OCI-LY3 (cell line): ENCODE measurements at regions not wholly inside any gene's neighbourhood (a gene's known extent, or its start where the extent isn't known, plus 50 kb on each side); places are given as distances from the start of the nearest gene placed in this dataset.

ENCODE experiments used
- EZH2phosphoT487 ChIP-seq: fragments of 200-600 bp; shearing (Covaris generic); IDR thresholded peaks from 2 replicates; pipeline ENCODE4 v1.6.1; 2018; ENCODE audit warnings: antibody characterized with exemption, mixed run types, low read depth
- TF ChIP-seq, protein P1 (sequence below): fragments of 200-600, 300-600 bp; sonication (generic); IDR thresholded peaks from 2 replicates; pipeline ENCODE4 v1.5.1; 2014; ENCODE audit warnings: antibody characterized with exemption, low read length, low read depth

DNA sequence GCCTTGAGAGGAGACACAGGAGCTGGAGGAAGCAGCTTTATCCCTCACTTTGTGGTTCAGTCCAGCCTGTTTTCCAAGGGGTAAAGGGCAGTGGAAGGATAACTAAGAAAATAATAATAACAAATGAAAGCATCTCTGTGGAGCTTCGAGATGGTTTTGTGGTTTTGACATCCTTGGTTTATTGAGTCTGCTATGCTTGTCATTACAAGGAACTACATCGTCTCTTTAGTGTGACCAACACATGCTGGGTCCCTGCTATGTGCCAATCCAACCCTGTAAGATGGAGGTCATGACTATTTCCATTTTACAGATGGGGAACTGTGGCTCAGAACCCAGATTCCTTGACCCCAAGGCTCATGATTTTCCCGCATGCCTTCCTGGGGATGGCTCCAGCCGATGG lies 124.8 kb downstream of the MRM1 start:
- TF ChIP-seq, protein P1, sequence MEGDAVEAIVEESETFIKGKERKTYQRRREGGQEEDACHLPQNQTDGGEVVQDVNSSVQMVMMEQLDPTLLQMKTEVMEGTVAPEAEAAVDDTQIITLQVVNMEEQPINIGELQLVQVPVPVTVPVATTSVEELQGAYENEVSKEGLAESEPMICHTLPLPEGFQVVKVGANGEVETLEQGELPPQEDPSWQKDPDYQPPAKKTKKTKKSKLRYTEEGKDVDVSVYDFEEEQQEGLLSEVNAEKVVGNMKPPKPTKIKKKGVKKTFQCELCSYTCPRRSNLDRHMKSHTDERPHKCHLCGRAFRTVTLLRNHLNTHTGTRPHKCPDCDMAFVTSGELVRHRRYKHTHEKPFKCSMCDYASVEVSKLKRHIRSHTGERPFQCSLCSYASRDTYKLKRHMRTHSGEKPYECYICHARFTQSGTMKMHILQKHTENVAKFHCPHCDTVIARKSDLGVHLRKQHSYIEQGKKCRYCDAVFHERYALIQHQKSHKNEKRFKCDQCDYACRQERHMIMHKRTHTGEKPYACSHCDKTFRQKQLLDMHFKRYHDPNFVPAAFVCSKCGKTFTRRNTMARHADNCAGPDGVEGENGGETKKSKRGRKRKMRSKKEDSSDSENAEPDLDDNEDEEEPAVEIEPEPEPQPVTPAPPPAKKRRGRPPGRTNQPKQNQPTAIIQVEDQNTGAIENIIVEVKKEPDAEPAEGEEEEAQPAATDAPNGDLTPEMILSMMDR, result no peak
- TF ChIP-seq EZH2phosphoT487, result no peak
